HepG2 (cell line): ENCODE measurements at regions not wholly inside any gene's neighbourhood (a gene's known extent, or its start where the extent isn't known, plus 50 kb on each side); places are given as distances from the start of the nearest gene placed in this dataset.

ENCODE experiments used
- BCL3 ChIP-seq: sonication (generic); formaldehyde crosslinking; IDR thresholded peaks from 2 replicates; pipeline ENCODE4 v1.5.1; 2020; ENCODE audit warnings: mild to moderate bottlenecking, missing genetic modification reagents, moderate library complexity
- CHD4 ChIP-seq: fragments of 200-600 bp; sonication (generic); IDR thresholded peaks from 2 replicates; pipeline ENCODE4 v1.7.0; 2017; ENCODE audit warnings: mild to moderate bottlenecking, low read length, borderline replicate concordance
- CTCF ChIP-seq: sonication (generic); formaldehyde crosslinking; IDR thresholded peaks from 2 replicates; pipeline ENCODE4 v1.5.0; 2020; ENCODE audit warnings: mild to moderate bottlenecking, missing genetic modification reagents, moderate library complexity
- EP300 ChIP-seq, 3 experiments: sonication (generic) in 1 of 3; formaldehyde crosslinking in 1 of 3; IDR thresholded peaks; 2 replicates each; pipeline versions ENCODE4 v1.5.1 to v1.6.1; 2011 to 2020; ENCODE audit warnings: low read depth in 2 of 3, low read length in 2 of 3, borderline replicate concordance in 1 of 3, improper control_type of control experiment in 1 of 3, mild to moderate bottlenecking in 1 of 3, missing genetic modification reagents in 1 of 3, moderate library complexity in 1 of 3
- EZH2 ChIP-seq: conservative IDR thresholded peaks from 2 replicates; pipeline ENCODE4 v1.6.1; 2012; ENCODE audit warnings: mild to moderate bottlenecking, low read depth, low read length, moderate library complexity
- FOXP1 ChIP-seq, 2 experiments: fragments of 450-650 bp in 1 of 2; IDR thresholded peaks; 2 replicates each; pipeline ENCODE4 v1.6.1; 2017 to 2018; ENCODE audit warnings: antibody characterized with exemption in 1 of 2
- GLI4 ChIP-seq: sonication (generic); formaldehyde crosslinking; IDR thresholded peaks from 2 replicates; pipeline ENCODE4 v1.5.1; 2020; ENCODE audit warnings: missing genetic modification reagents, mild to moderate bottlenecking, moderate library complexity, borderline replicate concordance
- HOXA9 ChIP-seq: sonication (generic); formaldehyde crosslinking; IDR thresholded peaks from 2 replicates; pipeline ENCODE4 v1.8.1; 2022; ENCODE audit warnings: missing genetic modification reagents, mild to moderate bottlenecking, moderate library complexity, borderline replicate concordance
- MTERF4 ChIP-seq: sonication (generic); formaldehyde crosslinking; IDR thresholded peaks from 2 replicates; pipeline ENCODE4 v1.8.0; 2023; ENCODE audit warnings: mild to moderate bottlenecking, missing genetic modification reagents
- NR1H2 ChIP-seq: sonication (generic); formaldehyde crosslinking; IDR thresholded peaks from 2 replicates; pipeline ENCODE4 v1.8.1; 2022; ENCODE audit warnings: low read depth, missing genetic modification reagents, borderline replicate concordance
- SMARCC2 ChIP-seq: fragments of 450-650 bp; IDR thresholded peaks from 2 replicates; pipeline ENCODE4 v1.6.1; 2017; ENCODE audit warnings: antibody characterized with exemption, mild to moderate bottlenecking
- ZNF609 ChIP-seq: sonication (generic); formaldehyde crosslinking; IDR thresholded peaks from 2 replicates; pipeline ENCODE4 v1.4.0; 2020; ENCODE audit warnings: mild to moderate bottlenecking, missing genetic modification reagents, borderline replicate concordance
- ZNF766 ChIP-seq: sonication (generic); formaldehyde crosslinking; IDR thresholded peaks from 2 replicates; pipeline ENCODE4 v1.5.0; 2020; ENCODE audit warnings: missing genetic modification reagents, borderline replicate concordance

- TF ChIP-seq NR1H2 (CRISPR knock-in tag) (no peak), HOXA9 (CRISPR knock-in tag) (no peak), CHD4 (no peak), BCL3 (no peak), EZH2 (no peak), ZNF609 (no peak), FOXP1 (IDR thresholded peaks at IDR 0.05) (no peak), FOXP1 (CRISPR knock-in tag; IDR thresholded peaks at IDR 0.05) (no peak), CTCF (CRISPR knock-in tag) (no peak), EP300 (IDR thresholded peaks at IDR 0.05; ENCODE audit: low read depth in 2 of 2, low read length in 2 of 2) (no peak), EP300 (CRISPR knock-in tag; IDR thresholded peaks at IDR 0.05; ENCODE audit: borderline replicate concordance) (no peak), GLI4 (no peak), ZNF766 (CRISPR knock-in tag) (no peak), SMARCC2 (no peak), MTERF4 (CRISPR knock-in tag) (no peak)
Observed at GRCh38 chr11:24297461-24297860, 199.4 kb upstream of the LUZP2 start.
